ENCODE measurements at regions not wholly inside any gene's neighbourhood (a gene's known extent, or its start where the extent isn't known, plus 50 kb on each side); places are given as distances from the start of the nearest gene placed in this dataset.

GRCh38 chr3:189512821-189513220, 118.4 kb upstream of the TP63 start:
- Histone ChIP-seq H3K27me3 (ENCODE audit: control insufficient read depth, insufficient read depth, low read length) (no peaks in the 10 kb centered on the region), H3K4me1 (ENCODE audit: control insufficient read depth, extremely low read depth, insufficient read depth, low read length) (no peaks in the 10 kb centered on the region), H4K20me1 (ENCODE audit: control insufficient read depth, extremely low read depth, insufficient read depth, low read length) (no peaks in the 10 kb centered on the region), H3K36me3 (ENCODE audit: control insufficient read depth, insufficient read depth, low read length) (no peaks in the 10 kb centered on the region), H3K79me2 (ENCODE audit: control insufficient read depth, insufficient read depth, low read length) (no peaks in the 10 kb centered on the region), H3K4me3 (replicated peaks in 1 of 4; ENCODE audit: control extremely low read depth in 1 of 4, insufficient read depth in 1 of 4, low read depth in 3 of 4, low read length in 4 of 4) (no peak overlapping the region), H3K9me3 (ENCODE audit: control insufficient read depth, insufficient read depth, low read depth, low read length) (no peaks in the 10 kb centered on the region), H3K27ac (ENCODE audit: insufficient read depth, low read length) (no peak overlapping the region), H3K9ac (ENCODE audit: insufficient read depth, low read length) (no peak overlapping the region), H2AFZ (ENCODE audit: low read length) (no peak overlapping the region), H3K4me2 (ENCODE audit: extremely low read depth, insufficient read depth, low read length) (no peak overlapping the region)
- DNase-seq (ENCODE audit: low read depth in 2 of 2) = no peak
- no peak for TF ChIP-seq EZH2 (IDR thresholded peaks at IDR 0.05; ENCODE audit: low read length, missing control alignments)
- TF ChIP-seq, protein P1, sequence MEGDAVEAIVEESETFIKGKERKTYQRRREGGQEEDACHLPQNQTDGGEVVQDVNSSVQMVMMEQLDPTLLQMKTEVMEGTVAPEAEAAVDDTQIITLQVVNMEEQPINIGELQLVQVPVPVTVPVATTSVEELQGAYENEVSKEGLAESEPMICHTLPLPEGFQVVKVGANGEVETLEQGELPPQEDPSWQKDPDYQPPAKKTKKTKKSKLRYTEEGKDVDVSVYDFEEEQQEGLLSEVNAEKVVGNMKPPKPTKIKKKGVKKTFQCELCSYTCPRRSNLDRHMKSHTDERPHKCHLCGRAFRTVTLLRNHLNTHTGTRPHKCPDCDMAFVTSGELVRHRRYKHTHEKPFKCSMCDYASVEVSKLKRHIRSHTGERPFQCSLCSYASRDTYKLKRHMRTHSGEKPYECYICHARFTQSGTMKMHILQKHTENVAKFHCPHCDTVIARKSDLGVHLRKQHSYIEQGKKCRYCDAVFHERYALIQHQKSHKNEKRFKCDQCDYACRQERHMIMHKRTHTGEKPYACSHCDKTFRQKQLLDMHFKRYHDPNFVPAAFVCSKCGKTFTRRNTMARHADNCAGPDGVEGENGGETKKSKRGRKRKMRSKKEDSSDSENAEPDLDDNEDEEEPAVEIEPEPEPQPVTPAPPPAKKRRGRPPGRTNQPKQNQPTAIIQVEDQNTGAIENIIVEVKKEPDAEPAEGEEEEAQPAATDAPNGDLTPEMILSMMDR (conservative IDR thresholded peaks at IDR 0.05 in 1 of 2, IDR thresholded peaks at IDR 0.05 in 1 of 2; ENCODE audit: low read depth in 1 of 2, low read length in 2 of 2) = no peak

GRCh38 chr3:189513281-189514117, 117.7 kb upstream of the TP63 start:
- TF ChIP-seq EZH2 (IDR thresholded peaks at IDR 0.05; ENCODE audit: low read length, missing control alignments) = no peak
- TF ChIP-seq, protein P1 (conservative IDR thresholded peaks at IDR 0.05 in 1 of 2, IDR thresholded peaks at IDR 0.05 in 1 of 2; ENCODE audit: low read depth in 1 of 2, low read length in 2 of 2) = no peak
- Histone ChIP-seq H3K4me1 (ENCODE audit: control insufficient read depth, extremely low read depth, insufficient read depth, low read length) (no peaks in the 10 kb centered on the region), H4K20me1 (ENCODE audit: control insufficient read depth, extremely low read depth, insufficient read depth, low read length) (no peaks in the 10 kb centered on the region), H2AFZ (ENCODE audit: low read length) (no peak overlapping the region), H3K27ac (ENCODE audit: insufficient read depth, low read length) (no peak overlapping the region), H3K36me3 (ENCODE audit: control insufficient read depth, insufficient read depth, low read length) (no peaks in the 10 kb centered on the region), H3K79me2 (ENCODE audit: control insufficient read depth, insufficient read depth, low read length) (no peaks in the 10 kb centered on the region), H3K4me3 (replicated peaks in 1 of 4; ENCODE audit: control extremely low read depth in 1 of 4, insufficient read depth in 1 of 4, low read depth in 3 of 4, low read length in 4 of 4) (no peak overlapping the region), H3K27me3 (ENCODE audit: control insufficient read depth, insufficient read depth, low read length) (no peaks in the 10 kb centered on the region), H3K4me2 (ENCODE audit: extremely low read depth, insufficient read depth, low read length) (no peak overlapping the region), H3K9ac (ENCODE audit: insufficient read depth, low read length) (no peak overlapping the region), H3K9me3 (ENCODE audit: control insufficient read depth, insufficient read depth, low read depth, low read length) (no peaks in the 10 kb centered on the region)
- DNase-seq (ENCODE audit: low read depth in 2 of 2) = no peak

GRCh38 chr3:189516039-189516438, 115.2 kb upstream of the TP63 start:
- Histone ChIP-seq H3K4me1 (ENCODE audit: control insufficient read depth, extremely low read depth, insufficient read depth, low read length) (no peaks in the 10 kb centered on the region), H4K20me1 (ENCODE audit: control insufficient read depth, extremely low read depth, insufficient read depth, low read length) (no peaks in the 10 kb centered on the region), H3K36me3 (ENCODE audit: control insufficient read depth, insufficient read depth, low read length) (no peaks in the 10 kb centered on the region), H3K79me2 (ENCODE audit: control insufficient read depth, insufficient read depth, low read length) (no peaks in the 10 kb centered on the region), H3K9me3 (ENCODE audit: control insufficient read depth, insufficient read depth, low read depth, low read length) (no peaks in the 10 kb centered on the region), H3K27me3 (ENCODE audit: control insufficient read depth, insufficient read depth, low read length) (no peaks in the 10 kb centered on the region), H3K27ac (ENCODE audit: insufficient read depth, low read length) (no peak overlapping the region), H2AFZ (ENCODE audit: low read length) (no peak overlapping the region), H3K9ac (ENCODE audit: insufficient read depth, low read length) (no peak overlapping the region), H3K4me3 (replicated peaks in 1 of 4; ENCODE audit: control extremely low read depth in 1 of 4, insufficient read depth in 1 of 4, low read depth in 3 of 4, low read length in 4 of 4) (no peak overlapping the region), H3K4me2 (ENCODE audit: extremely low read depth, insufficient read depth, low read length) (no peak overlapping the region)
- peak in 1 of 2 donors; percentile 43 for DNase-seq (ENCODE audit: low read depth in 2 of 2)
- TF ChIP-seq EZH2 (IDR thresholded peaks at IDR 0.05; ENCODE audit: low read length, missing control alignments) = no peak
- TF ChIP-seq, protein P1 (conservative IDR thresholded peaks at IDR 0.05 in 1 of 2, IDR thresholded peaks at IDR 0.05 in 1 of 2; ENCODE audit: low read depth in 1 of 2, low read length in 2 of 2) = no peak
